ENCODE measurements at regions not wholly inside any gene's neighbourhood (a gene's known extent, or its start where the extent isn't known, plus 50 kb on each side); places are given as distances from the start of the nearest gene placed in this dataset.

DNA sequence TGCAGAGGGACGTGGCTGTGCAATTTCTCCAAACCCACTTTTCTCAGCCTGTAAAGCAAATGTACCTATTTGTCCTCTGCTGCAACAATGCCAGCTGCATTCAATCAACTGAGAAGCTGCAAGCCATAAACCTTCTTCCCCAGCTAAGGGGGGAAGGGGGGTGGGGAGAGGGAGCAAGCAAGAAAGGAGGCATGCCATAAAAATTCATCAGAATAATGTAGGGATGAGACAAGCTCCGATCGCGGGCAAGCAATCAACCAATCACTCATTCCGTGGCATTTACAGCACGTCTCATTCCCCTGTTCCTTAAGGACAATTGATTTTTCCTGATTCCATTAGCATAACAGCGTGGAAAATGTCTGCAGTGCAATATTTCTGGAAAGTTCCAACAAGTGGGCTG lies 144.8 kb downstream of the DMRTA2 start:
- TF ChIP-seq, protein P1, sequence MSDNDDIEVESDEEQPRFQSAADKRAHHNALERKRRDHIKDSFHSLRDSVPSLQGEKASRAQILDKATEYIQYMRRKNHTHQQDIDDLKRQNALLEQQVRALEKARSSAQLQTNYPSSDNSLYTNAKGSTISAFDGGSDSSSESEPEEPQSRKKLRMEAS (CRISPR knock-in tag; IDR thresholded peaks at IDR 0.05): no peak
- TF ChIP-seq, protein P2, sequence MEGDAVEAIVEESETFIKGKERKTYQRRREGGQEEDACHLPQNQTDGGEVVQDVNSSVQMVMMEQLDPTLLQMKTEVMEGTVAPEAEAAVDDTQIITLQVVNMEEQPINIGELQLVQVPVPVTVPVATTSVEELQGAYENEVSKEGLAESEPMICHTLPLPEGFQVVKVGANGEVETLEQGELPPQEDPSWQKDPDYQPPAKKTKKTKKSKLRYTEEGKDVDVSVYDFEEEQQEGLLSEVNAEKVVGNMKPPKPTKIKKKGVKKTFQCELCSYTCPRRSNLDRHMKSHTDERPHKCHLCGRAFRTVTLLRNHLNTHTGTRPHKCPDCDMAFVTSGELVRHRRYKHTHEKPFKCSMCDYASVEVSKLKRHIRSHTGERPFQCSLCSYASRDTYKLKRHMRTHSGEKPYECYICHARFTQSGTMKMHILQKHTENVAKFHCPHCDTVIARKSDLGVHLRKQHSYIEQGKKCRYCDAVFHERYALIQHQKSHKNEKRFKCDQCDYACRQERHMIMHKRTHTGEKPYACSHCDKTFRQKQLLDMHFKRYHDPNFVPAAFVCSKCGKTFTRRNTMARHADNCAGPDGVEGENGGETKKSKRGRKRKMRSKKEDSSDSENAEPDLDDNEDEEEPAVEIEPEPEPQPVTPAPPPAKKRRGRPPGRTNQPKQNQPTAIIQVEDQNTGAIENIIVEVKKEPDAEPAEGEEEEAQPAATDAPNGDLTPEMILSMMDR (IDR thresholded peaks at IDR 0.05 in 2 of 3, conservative IDR thresholded peaks at IDR 0.05 in 1 of 3; ENCODE audit: insufficient read depth in 2 of 3, low read depth in 1 of 3, low read length in 3 of 3): no peak
